Activated CD4-positive, CD25-positive, alpha-beta regulatory T cell treated with anti-CD3 and anti-CD28 coated beads, Interleukin-2, amount 50 U/mL, for 24 hours (primary cell): ENCODE measurements at regions not wholly inside any gene's neighbourhood (a gene's known extent, or its start where the extent isn't known, plus 50 kb on each side); places are given as distances from the start of the nearest gene placed in this dataset.

Experiments used
- ATAC-seq, 2 donors: fragments of 150-1000 bp; cut with Tn5 transposase; one replicate each; pipeline ENCODE4 v1.10.0; 2021; ENCODE audit warnings: mild to moderate bottlenecking in 1 of 2, moderate library complexity in 1 of 2

DNA sequence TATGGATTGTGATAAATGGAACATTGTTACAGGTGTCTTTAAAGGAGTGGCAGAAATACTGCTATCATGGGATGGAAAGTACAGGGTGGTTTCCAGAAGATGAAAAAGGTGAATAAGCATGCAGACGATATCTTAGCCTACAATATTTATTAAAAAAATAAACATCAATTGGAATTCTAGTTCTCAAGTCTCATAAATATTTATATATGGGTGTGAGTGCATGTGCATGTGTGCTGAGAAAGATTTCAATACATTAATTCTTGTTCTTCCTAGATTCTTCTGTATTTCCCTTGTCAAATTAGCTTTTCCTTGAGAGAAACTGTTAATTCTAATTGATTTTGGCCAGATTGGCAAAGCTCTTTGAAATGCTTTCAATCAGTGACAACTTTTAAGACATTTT is 618.2 kb downstream of the METTL15 start:
- ATAC-seq: no peak

DNA sequence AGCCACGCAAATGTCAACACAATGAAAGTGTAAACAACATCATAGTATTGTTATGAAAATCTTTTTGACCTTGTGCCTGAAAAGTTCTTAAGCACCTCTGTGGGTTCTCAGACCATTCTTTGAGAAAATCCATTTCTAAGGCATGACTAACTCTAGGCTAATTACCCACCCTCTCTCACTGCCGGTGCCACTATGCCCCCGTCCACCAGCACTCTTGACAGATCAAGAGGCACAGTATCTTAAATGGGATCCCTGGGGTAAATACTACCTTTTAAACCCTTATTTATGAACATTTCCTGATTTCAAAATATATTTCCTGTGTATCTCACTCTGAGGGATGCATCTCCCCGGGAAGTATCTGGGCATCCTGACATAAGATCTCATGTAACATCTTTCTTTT is 607.5 kb downstream of the METTL15 start:
- no peak for ATAC-seq

DNA sequence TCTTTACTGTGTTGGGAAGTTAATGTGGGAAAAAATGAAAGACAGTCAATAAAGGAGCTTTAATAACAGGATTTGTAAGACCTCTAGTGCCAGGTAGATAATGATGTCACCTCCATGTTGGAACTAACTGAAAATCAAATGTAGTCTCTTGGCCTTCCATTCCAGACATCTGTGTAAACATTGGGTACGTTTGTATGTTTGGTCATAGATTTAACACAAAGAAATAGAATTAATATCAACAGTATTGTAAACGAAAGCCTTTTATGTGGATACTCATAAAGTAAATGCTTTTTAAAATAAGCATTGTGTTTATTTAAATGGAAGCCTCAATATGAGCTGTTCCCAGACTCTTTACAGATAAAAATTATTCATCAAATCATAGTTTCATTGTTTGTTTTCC is 605.7 kb downstream of the METTL15 start:
- ATAC-seq: no peak

DNA sequence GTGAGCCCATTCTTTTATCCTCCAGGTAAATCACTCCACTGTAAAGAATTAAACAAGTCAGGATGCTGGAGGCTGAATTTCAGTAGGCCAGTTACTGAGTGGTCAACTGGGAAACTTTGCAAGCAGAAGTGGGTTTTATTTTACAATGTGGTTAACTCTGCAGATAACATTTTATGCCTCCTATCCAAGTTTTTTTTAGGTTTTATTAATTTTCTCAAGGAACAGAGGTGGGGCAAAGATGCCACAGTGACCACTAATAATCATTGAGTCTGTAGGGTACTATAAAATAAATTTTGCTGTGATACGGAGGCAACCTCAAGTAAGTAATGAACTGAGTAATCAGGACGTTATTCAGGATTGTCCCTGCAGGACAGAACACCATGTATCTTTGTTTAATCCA is 599.9 kb downstream of the METTL15 start:
- no peak for ATAC-seq

DNA sequence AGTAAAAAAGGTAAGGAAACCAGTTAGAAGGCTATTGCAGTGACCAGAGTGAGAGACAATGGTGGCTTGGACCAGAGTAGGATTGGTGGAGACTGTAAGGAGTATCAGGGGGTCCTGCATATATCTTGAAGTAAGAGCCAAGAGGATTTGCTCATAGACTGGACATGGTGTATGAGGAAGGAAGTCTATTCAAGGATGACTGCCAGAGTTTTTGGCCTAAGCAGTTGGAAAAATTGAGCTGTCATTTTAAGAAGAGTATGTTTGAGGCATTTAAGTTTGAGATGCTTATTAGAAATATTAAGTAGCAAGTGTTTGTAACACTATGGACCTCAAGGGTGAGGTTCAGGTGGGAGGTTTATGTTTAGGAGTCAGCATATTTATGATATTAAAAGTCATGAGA is 596.6 kb downstream of the METTL15 start:
- no peak for ATAC-seq

DNA sequence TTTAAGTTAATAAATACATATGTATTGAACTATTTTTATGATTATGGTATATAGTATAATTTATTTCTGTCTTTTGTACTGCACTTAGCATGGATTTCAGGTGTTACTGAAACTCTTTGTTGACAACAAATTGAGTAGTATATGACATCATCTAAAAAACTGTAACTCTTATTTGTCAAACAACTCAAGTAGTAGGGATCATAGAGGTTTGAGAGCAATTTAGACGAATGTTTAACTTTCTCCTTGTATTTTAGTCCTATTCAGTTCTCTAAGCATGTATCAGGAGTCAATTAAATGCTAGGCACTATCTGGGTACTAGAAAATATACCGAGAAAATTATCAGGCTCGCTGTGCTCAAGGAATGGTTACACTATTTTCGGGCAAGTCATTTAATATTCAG is 595.2 kb downstream of the METTL15 start:
- ATAC-seq: no peak

DNA sequence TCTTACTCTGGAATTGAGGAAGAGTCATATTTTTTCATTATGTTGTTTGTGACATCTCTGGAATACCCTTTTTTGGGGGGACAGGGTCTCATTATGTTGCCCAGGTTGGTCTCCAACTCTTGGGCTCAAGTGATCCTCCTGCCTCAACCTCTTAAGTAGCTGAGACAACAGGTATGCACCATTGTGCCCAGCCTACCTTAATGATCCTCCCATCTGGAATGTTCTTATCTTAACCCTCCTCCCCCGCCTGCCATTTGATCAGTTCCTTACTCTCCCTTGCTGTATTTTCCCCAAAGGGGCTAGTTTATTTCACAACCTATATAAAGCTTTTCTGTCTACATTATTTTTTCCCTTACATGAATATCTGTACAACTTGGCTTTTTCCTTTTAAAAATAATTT is 594.7 kb downstream of the METTL15 start:
- no peak for ATAC-seq

DNA sequence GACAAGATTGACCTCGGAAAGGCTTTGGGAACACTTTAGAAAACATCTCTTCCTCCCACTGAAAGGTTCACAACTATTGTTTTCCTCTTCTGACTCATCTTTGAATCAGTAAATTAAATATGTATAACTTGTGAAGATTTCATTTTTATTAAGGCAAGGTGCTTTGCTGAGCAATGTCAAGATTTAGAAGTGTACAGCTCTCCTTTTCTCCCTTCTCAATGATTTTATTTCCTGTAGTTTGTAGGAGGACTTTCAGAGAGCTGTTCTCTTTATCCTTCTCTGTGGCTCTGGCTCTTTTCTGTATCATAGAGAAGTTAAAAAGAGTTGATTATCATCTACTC is 594.2 kb downstream of the METTL15 start:
- ATAC-seq: no peak

DNA sequence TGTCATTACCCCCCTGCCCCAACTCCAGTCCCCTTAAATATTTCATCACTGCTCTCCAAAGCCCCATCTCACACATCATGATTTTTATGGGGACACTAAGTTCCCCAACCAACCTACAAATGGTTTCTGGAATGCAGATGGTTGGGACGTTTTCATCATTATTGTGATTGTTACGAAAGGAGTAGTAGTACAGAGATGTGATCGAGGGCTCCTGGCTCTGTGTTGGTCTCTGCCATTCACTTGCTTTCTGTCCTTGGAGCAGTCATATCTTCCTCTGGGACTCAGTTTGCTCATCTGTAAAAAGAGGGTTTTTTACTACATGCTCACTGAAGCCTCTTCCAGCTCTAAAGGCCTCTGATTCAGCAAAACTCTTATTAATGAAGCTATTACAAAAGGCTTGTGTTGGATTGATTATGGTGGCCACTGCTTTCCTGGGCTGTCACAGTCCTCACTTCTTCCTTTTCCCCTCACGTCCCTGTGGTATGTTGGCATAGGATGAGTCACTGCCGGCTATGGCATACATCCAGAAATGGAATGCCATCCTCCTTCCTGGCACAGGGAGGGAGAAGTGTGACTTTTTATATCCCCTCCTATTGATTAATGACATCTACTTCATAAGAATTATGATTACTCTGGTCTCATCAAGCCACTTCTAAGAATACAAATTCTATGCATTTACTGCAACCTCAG is 593.7 kb downstream of the METTL15 start:
- ATAC-seq: no peak

DNA sequence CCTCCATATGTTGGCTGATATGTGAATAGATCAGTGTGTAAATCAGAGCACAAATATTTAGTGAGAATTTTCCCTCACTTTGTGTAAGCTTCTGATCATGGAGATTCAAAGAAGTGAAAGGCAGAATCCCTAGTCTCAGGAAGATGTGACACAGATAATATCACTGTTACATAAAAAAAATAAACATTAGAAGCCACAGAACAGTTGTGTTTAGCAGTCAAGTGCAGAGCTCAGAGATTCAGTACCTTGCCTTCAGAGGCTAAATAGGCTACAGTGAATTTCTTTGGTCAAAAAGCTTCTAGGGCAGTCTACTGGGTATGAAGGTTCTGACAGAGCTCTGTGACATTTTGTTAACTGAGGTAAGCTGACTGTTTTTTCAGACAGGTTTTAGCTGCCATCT is 591.5 kb downstream of the METTL15 start:
- no peak for ATAC-seq

DNA sequence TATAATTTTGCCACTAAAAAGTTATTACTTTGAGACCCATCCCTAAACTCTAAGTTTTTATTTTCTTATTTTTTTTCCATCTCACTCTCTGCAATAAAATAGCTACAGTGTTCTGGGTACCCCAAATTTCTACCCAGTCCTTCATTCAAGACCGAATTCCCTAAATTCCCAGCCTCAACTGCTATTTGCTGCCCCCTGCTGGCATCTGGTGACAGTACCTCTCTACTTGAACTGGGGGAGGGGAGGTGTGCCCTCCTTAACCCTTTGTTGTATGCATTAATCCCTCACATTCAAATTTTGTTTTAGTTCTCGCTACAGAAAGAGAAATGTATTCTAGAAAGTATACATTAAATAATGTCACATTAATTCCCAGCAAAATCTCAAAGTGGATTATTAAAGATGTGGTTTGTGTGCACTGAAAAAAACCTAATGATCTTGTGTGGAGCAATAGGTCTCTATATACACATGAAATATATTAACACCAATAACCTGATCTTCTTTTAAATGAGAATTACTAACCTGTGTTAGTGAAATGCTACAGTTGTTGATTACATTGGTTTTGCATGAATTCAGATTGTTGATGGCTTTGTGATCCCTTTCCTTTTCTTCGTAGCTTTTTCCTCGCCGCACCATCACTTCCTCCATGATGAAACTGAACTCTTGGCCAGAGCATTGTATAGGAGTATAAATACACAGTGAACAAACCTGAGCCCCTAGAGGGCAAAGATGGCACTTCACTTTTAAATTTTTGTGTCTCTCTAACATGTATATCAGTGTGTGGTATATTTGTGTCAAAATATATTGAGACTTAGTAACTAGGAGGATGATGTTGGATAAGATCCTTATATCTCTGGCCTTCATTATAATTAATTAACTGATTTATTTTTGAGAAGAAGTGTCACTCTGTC is 590.0 kb downstream of the METTL15 start:
- ATAC-seq: no peak

DNA sequence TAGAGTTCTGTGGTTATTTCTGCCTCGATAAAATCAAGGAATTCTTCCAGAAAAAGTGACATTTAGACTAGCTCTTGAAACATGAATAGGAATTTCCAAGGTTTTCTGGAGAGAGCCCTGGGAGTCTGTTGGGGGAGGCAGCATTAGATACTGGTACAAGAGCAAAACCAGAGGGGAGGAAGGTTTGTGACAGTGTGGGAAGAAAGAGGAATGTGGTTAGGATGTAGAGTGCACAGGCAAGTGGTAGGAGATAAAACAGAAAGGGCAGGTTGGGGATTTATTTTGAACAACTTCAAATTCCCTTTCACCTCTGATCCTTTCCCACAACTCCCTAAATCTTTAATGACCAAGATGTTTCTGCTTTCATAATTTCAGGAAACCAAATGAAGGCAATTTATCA is 588.4 kb downstream of the METTL15 start:
- ATAC-seq: no peak

DNA sequence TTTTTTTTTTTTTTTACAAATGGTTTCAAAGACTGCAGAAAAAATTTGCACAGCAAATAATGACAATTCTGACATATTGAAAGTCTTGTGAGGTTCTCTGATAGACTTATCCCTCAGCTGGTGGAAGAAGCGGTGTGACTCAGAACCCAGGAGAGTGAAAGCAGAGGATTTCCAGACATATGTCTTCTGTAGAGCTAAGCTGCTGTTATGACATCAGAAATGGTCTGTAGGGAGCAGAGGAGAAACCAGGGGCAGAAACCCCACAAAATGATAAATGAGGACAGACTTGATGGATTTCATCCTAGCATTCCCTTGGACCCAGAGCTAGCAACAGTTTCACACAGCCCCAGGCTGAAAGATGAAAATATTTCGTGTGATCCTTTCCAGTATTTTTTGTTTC is 582.6 kb downstream of the METTL15 start:
- no peak for ATAC-seq

DNA sequence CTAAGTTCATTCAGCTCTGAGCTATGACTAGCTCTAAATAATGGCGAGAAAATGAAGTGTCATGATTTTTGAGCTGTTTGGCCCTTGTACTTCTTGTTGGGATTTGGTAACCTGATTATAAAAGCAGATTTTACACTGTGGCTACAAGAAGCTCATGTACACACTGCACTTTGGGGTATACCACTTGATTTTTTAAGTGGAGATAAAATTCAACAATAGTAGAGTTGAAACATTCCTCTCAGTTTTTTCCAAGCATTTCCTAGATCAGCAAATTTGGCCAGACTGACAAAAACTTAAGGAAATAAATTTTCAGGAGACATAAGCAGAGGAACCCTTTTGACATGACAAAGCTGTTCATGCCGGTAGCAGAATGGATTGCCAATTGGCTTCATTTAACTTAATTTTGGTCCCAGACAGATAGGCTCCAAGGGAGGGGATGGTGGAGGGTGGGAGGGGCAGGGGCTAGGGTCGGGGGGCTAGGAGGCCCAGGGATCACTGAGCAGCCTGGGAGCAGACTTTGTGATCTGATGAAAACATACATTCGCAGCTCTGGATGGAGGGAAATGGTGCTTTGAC is 575.9 kb downstream of the METTL15 start:
- ATAC-seq: no peak

DNA sequence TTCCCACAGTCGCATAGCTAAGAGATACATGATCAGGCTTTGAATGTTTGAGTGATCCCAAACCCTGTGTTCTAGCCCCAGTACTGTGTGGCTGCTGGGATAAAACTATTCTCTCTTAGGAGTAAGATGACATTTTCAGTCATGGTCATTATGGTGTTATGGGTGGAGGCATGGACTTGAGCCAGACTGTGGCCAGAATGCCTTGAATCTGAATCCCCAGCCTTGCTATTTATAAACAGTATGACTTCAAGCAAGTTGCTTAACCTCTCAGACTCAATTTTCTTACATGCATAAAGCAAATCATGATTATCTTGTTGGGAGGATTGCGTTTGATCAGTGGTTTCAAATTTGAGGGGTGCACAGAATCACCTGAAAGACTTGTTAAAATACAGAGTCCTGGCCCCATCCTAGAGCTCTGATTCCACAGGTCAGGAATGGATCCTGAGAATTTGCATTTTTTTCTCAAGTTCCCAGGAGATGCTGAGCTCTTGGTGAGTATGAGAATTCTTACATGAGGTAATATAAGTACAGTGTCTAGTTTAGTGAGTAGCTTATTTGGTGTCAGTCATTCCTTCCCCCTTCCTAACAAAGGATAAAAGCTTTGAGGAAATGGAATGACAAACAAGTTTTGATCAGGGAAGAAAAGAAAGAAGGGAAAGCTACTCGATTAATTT is 571.7 kb downstream of the METTL15 start:
- ATAC-seq: no peak

DNA sequence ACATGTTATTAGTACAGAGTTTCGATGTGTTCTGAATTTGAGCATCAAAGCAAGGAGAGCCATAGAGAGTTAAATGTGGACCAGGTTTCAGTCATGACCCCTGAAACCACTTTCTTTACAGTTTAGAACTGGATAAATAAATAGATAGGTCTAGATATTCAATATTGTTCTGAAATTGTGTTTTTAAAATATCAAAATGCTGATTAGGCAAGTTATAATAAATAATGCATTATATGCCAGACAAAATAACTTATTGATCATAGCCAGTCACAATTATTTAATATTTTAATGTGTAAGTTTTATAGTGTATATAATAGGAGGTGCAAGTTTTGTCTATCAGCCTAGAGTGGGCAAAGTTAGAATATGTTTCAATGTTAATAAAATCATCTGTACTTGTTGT is 569.5 kb downstream of the METTL15 start:
- ATAC-seq: no peak

DNA sequence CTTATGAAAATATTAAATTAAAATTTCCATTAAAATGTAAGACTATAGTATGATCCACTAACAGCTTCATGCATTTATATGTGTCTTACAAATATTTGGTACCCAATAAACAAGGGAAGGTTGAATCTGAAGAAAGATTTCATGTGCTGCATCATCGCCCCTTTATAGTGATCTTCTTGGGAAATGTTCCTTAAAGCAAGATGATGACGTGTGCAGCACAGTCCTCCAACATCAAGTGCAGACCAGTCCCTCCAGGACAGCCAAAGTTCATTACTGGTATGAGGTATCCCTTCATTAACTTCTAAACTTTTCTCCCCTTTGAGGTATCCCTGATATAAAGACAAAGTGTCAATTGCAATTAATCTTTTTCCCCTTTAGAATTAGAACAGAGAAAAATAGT is 567.0 kb downstream of the METTL15 start:
- no peak for ATAC-seq

DNA sequence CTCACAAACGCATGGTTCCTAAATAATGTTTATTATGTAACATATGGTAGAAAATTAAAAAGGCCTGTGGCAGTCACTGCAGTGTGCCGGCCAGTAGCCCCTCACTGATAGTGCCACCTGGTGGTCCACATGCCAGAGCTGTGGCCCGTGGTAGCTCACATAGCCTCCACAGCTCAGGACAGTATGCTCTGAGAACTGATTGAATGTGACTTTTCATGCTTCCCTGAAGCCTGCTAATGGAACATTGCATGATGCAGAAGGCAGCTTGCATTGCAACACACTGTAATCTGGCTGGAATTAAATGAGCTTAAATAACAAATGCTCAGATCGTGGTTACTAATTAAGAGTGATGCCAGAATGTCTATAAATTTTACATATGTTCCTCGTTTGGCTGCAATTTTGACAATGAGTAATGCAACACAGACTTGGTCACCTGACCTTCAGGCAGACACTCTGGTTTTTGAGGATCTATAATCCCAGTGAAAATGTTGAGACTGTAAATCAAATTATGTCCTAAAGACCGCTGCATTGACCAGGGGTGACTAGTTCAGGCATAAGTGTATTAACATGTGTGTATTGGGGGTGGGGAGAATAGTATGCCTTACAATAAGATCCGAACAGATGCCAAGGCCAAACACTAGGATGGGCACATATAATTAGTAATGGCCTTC is 566.4 kb downstream of the METTL15 start:
- ATAC-seq: no peak

DNA sequence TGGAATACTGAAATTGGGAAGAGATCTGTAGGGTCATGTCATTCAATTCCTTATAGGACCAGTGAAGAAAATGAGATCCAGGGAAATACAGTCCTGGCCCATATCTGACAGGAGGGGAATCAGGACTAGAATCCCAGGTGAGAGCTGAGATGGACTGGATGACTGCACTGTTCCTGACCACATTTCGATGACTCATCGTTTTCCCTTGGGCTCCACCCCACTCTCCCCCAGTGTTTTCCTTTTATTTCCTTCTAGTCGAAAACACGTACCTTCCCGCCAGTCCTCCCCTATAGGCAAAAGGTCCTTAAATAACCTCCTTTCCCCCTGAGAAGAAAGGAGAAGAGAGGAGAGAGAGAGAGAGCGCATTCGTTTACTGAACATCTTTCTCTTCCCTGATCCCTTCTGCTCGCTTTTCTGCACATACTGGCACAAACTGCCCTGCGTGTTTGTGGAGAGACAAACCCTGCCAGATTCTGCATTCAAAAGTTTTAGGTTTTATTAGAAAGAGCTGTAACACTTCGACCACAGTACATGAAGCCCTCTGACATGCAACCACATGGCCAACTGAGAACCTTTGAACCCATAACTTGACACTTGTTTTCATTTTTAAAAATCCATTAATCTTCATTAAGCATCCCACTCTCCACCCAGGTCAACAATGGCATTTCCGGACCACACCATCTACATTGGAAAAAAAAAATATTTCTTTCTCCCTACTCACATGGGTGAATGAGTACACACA is 565.7 kb downstream of the METTL15 start:
- no peak for ATAC-seq

DNA sequence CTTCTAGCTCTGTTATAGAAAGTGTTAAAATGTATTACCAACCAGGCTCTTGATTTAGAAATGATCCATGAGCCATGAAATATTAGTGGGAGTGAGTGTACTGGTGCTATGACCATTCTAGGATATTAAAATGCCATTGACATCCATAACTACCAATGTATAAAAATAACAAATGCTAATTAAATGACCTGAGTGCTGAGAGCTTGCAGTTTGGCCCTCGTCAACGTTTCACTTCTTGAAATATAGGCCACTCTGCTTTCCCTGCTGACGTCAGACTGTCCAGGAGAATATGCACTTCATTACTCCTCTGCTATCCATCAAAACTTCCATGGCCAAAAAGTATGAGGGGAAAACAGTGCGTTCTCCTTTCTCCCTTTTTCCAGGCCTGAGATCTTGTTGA is 563.1 kb downstream of the METTL15 start:
- no peak for ATAC-seq

DNA sequence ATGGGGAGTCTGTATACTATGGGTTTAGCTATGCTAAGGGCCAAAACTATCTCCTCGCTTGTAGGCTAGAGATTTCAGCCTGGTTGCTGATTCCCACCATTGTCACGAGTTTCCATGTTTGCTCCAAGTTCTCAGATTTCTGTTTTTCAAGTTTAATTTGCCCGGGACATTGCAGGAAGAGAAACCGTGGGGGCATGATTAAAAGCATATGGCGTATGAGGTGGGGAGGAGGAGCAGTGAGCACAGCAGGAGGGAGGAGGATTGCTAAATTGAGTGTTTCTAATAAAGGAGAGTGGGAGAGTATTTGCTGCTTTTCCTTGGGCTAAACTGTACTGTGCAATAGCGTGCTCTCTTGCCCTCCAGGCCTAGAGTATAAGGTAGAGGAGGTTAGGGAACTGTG is 558.4 kb downstream of the METTL15 start:
- ATAC-seq: no peak

DNA sequence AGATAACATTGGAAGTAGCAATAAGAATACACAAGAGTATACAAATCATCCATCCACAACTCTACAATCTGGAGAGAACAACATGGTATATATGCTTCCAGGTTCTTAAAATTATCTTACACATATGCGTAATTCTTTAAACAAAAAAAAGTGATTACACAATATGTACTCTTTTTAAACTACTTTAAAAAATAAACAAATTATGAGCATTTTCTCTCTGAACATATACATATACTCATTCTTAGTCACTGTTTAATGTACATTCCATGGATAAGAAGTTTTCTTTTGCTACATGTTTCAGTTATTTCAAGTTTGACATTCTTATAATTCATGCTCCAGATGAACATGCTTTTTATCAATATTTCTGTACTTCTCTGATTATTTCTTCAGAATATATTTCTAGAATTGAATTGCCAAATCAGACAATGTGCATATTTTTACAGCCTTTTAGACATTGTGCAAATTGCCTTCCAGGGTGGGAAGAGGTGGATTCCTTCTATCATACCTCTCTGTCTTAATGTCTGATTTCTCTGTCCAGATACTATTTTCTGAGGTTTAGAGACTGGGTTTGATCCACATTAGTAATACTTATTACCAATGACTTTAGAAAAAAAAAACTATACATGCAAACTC is 551.6 kb downstream of the METTL15 start:
- no peak for ATAC-seq
